ENCODE measurements at regions not wholly inside any gene's neighbourhood (a gene's known extent, or its start where the extent isn't known, plus 50 kb on each side); places are given as distances from the start of the nearest gene placed in this dataset.
"Not testable (repeated sequence)": the region's sequence is repeated elsewhere in the genome, so short reads cannot be mapped to it uniquely, and the experiment has no call there.

GRCh38 chr10:22087402-22087738, 83.8 kb upstream of the DNAJC1 start:
- no peaks in the 10 kb centered on the region for H4K20me1 ChIP-seq (ENCODE audit: insufficient read depth, low read length)
- no peaks in the 10 kb centered on the region for H3K36me3 ChIP-seq (replicated peaks; ENCODE audit: low read depth, low read length)
- no peak overlapping the region for H3K27ac ChIP-seq (ENCODE audit: low read length)
- no peaks in the 10 kb centered on the region for H3K9me3 ChIP-seq (ENCODE audit: insufficient read depth, low read length)
- H3K4me3 ChIP-seq (ENCODE audit: low read length) = no peak overlapping the region
- H3K9ac ChIP-seq (ENCODE audit: low read length) = no peak overlapping the region
- H2AFZ ChIP-seq (ENCODE audit: low read depth, low read length) = no peak overlapping the region
- no peak overlapping the region for H3K4me2 ChIP-seq (ENCODE audit: low read length)
- H3K79me2 ChIP-seq (ENCODE audit: low read length) = no peaks in the 10 kb centered on the region
- TF ChIP-seq EZH2phosphoT487 (IDR thresholded peaks at IDR 0.05; ENCODE audit: low read depth) (no peak), CTCF (IDR thresholded peaks at IDR 0.05; ENCODE audit: low read depth, low read length) (no peak)
- no peaks in the 10 kb centered on the region for H3K27me3 ChIP-seq (ENCODE audit: low read depth, low read length)
- no peaks in the 10 kb centered on the region for H3K4me1 ChIP-seq (ENCODE audit: low read length)

- Histone ChIP-seq H3K4me3 (ENCODE audit: low read length) (no peak overlapping the region), H3K36me3 (replicated peaks; ENCODE audit: low read depth, low read length) (no peaks in the 10 kb centered on the region), H3K27ac (ENCODE audit: low read length) (no peak overlapping the region), H3K4me2 (ENCODE audit: low read length) (no peak overlapping the region), H2AFZ (ENCODE audit: low read depth, low read length) (no peak overlapping the region), H3K4me1 (ENCODE audit: low read length) (no peaks in the 10 kb centered on the region), H3K9me3 (ENCODE audit: insufficient read depth, low read length) (no peaks in the 10 kb centered on the region), H3K79me2 (ENCODE audit: low read length) (no peaks in the 10 kb centered on the region), H3K9ac (ENCODE audit: low read length) (no peak overlapping the region), H4K20me1 (ENCODE audit: insufficient read depth, low read length) (no peaks in the 10 kb centered on the region), H3K27me3 (ENCODE audit: low read depth, low read length) (no peaks in the 10 kb centered on the region)
- TF ChIP-seq EZH2phosphoT487 (IDR thresholded peaks at IDR 0.05; ENCODE audit: low read depth) (no peak), CTCF (IDR thresholded peaks at IDR 0.05; ENCODE audit: low read depth, low read length) (no peak)
Measured at GRCh38 chr10:22086730-22087401, 83.3 kb upstream of the DNAJC1 start.

GRCh38 chr10:22079921-22080320, 76.4 kb upstream of the DNAJC1 start:
- H4K20me1 ChIP-seq (ENCODE audit: insufficient read depth, low read length); H3K4me2 ChIP-seq (ENCODE audit: low read length); H3K36me3 ChIP-seq (replicated peaks; ENCODE audit: low read depth, low read length); H3K27ac ChIP-seq (ENCODE audit: low read length); H3K4me1 ChIP-seq (ENCODE audit: low read length); H3K9me3 ChIP-seq (ENCODE audit: insufficient read depth, low read length); H2AFZ ChIP-seq (ENCODE audit: low read depth, low read length); H3K79me2 ChIP-seq (ENCODE audit: low read length); H3K9ac ChIP-seq (ENCODE audit: low read length); H3K4me3 ChIP-seq (ENCODE audit: low read length); H3K27me3 ChIP-seq (ENCODE audit: low read depth, low read length): not testable (repeated sequence)

GRCh38 chr10:22071332-22071731, 67.8 kb upstream of the DNAJC1 start:
- Histone ChIP-seq H3K4me2 (ENCODE audit: low read length) (no peak overlapping the region), H3K9me3 (ENCODE audit: insufficient read depth, low read length) (no peaks in the 10 kb centered on the region), H3K9ac (ENCODE audit: low read length) (no peak overlapping the region), H4K20me1 (ENCODE audit: insufficient read depth, low read length) (no peaks in the 10 kb centered on the region), H3K36me3 (replicated peaks; ENCODE audit: low read depth, low read length) (no peaks in the 10 kb centered on the region), H3K4me3 (ENCODE audit: low read length) (no peak overlapping the region), H3K27me3 (ENCODE audit: low read depth, low read length) (no peaks in the 10 kb centered on the region), H3K27ac (ENCODE audit: low read length) (no peak overlapping the region), H3K4me1 (ENCODE audit: low read length) (no peaks in the 10 kb centered on the region), H2AFZ (ENCODE audit: low read depth, low read length) (no peak overlapping the region), H3K79me2 (ENCODE audit: low read length) (no peaks in the 10 kb centered on the region)
- no peak for TF ChIP-seq EZH2phosphoT487 (IDR thresholded peaks at IDR 0.05; ENCODE audit: low read depth)
- no peak for TF ChIP-seq CTCF (IDR thresholded peaks at IDR 0.05; ENCODE audit: low read depth, low read length)
